ENCODE measurements at regions not wholly inside any gene's neighbourhood (a gene's known extent, or its start where the extent isn't known, plus 50 kb on each side); places are given as distances from the start of the nearest gene placed in this dataset.

GRCh38 chr16:58820411-58820810 is 86.3 kb upstream of the GOT2 start:
- no peak for DNase-seq (ENCODE audit: low read depth)
- TF ChIP-seq CTCF (IDR thresholded peaks at IDR 0.05; ENCODE audit: insufficient read depth, low read depth, low read length), result no peak
- no peak overlapping the region for H3K4me3 ChIP-seq (ENCODE audit: low read depth, low read length)

- DNase-seq (ENCODE audit: low read depth), result no peak
- no peak for TF ChIP-seq CTCF (IDR thresholded peaks at IDR 0.05; ENCODE audit: insufficient read depth, low read depth, low read length)
- no peak overlapping the region for H3K4me3 ChIP-seq (ENCODE audit: low read depth, low read length)
Observed at GRCh38 chr16:58815181-58815888, 81.2 kb upstream of the GOT2 start.

GRCh38 chr16:58814348-58814801 is 80.3 kb upstream of the GOT2 start:
- no peak overlapping the region for H3K4me3 ChIP-seq (ENCODE audit: low read depth, low read length)
- peak; percentile 43 for DNase-seq (ENCODE audit: low read depth)
- peak; percentile 92 for TF ChIP-seq CTCF (IDR thresholded peaks at IDR 0.05; ENCODE audit: insufficient read depth, low read depth, low read length)

GRCh38 chr16:58809213-58809612 is 75.1 kb upstream of the GOT2 start:
- H3K4me3 ChIP-seq (ENCODE audit: low read depth, low read length), result no peak overlapping the region
- TF ChIP-seq CTCF (IDR thresholded peaks at IDR 0.05; ENCODE audit: insufficient read depth, low read depth, low read length), result no peak
- no peak for DNase-seq (ENCODE audit: low read depth)

GRCh38 chr16:58807276-58807675 is 73.2 kb upstream of the GOT2 start:
- no peak for DNase-seq (ENCODE audit: low read depth)
- H3K4me3 ChIP-seq (ENCODE audit: low read depth, low read length), result no peak overlapping the region
- TF ChIP-seq CTCF (IDR thresholded peaks at IDR 0.05; ENCODE audit: insufficient read depth, low read depth, low read length), result no peak

- DNase-seq (ENCODE audit: low read depth), result no peak
- TF ChIP-seq CTCF (IDR thresholded peaks at IDR 0.05; ENCODE audit: insufficient read depth, low read depth, low read length), result no peak
- H3K4me3 ChIP-seq (ENCODE audit: low read depth, low read length), result no peak overlapping the region
Observed at GRCh38 chr16:58801838-58802237, 67.7 kb upstream of the GOT2 start.

Measured in fibroblast of villous mesenchyme (primary cell).